Mesenchymal stem cell (in vitro differentiated cells and primary cell): ENCODE measurements at regions not wholly inside any gene's neighbourhood (a gene's known extent, or its start where the extent isn't known, plus 50 kb on each side); places are given as distances from the start of the nearest gene placed in this dataset.

Experiments
- DNase-seq: peaks from one replicate; pipeline ENCODE4 v3.0.0-alpha.2; 2013
- H2AFZ ChIP-seq: one replicate; pipeline ENCODE4 v1.6.1; 2013; ENCODE audit warnings: low read depth, mild to moderate bottlenecking, control low read depth, inconsistent platforms, low read length, moderate library complexity
- H2AK5ac ChIP-seq: 2 replicates; pipeline ENCODE4 v1.6.1; 2013; ENCODE audit warnings: low read length, moderate library complexity, mild to moderate bottlenecking, inconsistent platforms; ENCODE audit not compliant: severe bottlenecking
- H2BK120ac ChIP-seq: one replicate; pipeline ENCODE4 v1.6.1; 2013; ENCODE audit warnings: low read depth, mild to moderate bottlenecking, inconsistent platforms, low read length, moderate library complexity
- H2BK12ac ChIP-seq, 2 experiments: one replicate each; pipeline ENCODE4 v1.6.1; 2013; ENCODE audit warnings: inconsistent platforms in 2 of 2, low read length in 2 of 2, mild to moderate bottlenecking in 2 of 2, moderate library complexity in 2 of 2, control low read depth in 1 of 2
- H2BK15ac ChIP-seq: one replicate; pipeline ENCODE4 v1.6.1; 2013; ENCODE audit warnings: mild to moderate bottlenecking, low read depth, inconsistent platforms; ENCODE audit not compliant: poor library complexity, severe bottlenecking
- H2BK5ac ChIP-seq: 2 replicates; pipeline ENCODE4 v1.6.1; 2013; ENCODE audit warnings: low read depth, mild to moderate bottlenecking, low read length, control low read depth, inconsistent platforms; ENCODE audit not compliant: poor library complexity, severe bottlenecking
- H3K14ac ChIP-seq, 2 experiments: one replicate each; pipeline ENCODE4 v1.6.1; 2013; ENCODE audit warnings: inconsistent platforms in 2 of 2, low read length in 2 of 2, control low read depth in 1 of 2, mild to moderate bottlenecking in 1 of 2, moderate library complexity in 1 of 2
- H3K18ac ChIP-seq, 2 experiments: one replicate each; pipeline ENCODE4 v1.6.1; 2013; ENCODE audit warnings: inconsistent platforms in 2 of 2, low read length in 2 of 2, control low read depth in 1 of 2, low read depth in 1 of 2, mild to moderate bottlenecking in 1 of 2
- H3K23ac ChIP-seq, 2 experiments: one replicate each; pipeline ENCODE4 v1.6.1; 2013; ENCODE audit warnings: inconsistent platforms in 2 of 2, low read length in 2 of 2, mild to moderate bottlenecking in 2 of 2, moderate library complexity in 2 of 2, control low read depth in 1 of 2
- H3K27ac ChIP-seq: 2 replicates; pipeline ENCODE4 v1.5.1; 2013; ENCODE audit warnings: mild to moderate bottlenecking, moderate library complexity, low read length, control low read depth, inconsistent platforms; ENCODE audit not compliant: poor library complexity, severe bottlenecking
- H3K27me3 ChIP-seq, 2 experiments: 2 replicates each; pipeline versions ENCODE4 v1.6.1 to v1.7.0; 2013; ENCODE audit warnings: low read length in 2 of 2, mild to moderate bottlenecking in 2 of 2, moderate library complexity in 2 of 2, control low read depth in 1 of 2, inconsistent platforms in 1 of 2; ENCODE audit not compliant: control insufficient read depth in 1 of 2, insufficient read depth in 1 of 2
- H3K36me3 ChIP-seq, 2 experiments: 2 replicates each; pipeline versions ENCODE4 v1.6.1 to v1.7.0; 2013; ENCODE audit warnings: low read length in 2 of 2, control low read depth in 1 of 2, inconsistent platforms in 1 of 2, low read depth in 1 of 2, mild to moderate bottlenecking in 1 of 2; ENCODE audit not compliant: insufficient read depth in 2 of 2, control insufficient read depth in 1 of 2
- H3K4ac ChIP-seq, 2 experiments: one replicate each; pipeline ENCODE4 v1.6.1; 2013; ENCODE audit warnings: inconsistent platforms in 2 of 2, low read length in 2 of 2, mild to moderate bottlenecking in 2 of 2, moderate library complexity in 2 of 2, control low read depth in 1 of 2, low read depth in 1 of 2
- H3K4me1 ChIP-seq: 2 replicates; pipeline ENCODE4 v1.6.1; 2013; ENCODE audit warnings: low read depth, low read length, control low read depth; ENCODE audit not compliant: control insufficient read depth, insufficient read depth
- H3K4me2 ChIP-seq: 2 replicates; pipeline ENCODE4 v1.6.1; 2013; ENCODE audit warnings: low read length, mild to moderate bottlenecking, inconsistent platforms; ENCODE audit not compliant: poor library complexity, severe bottlenecking
- H3K4me3 ChIP-seq, 2 experiments: 2 replicates each; pipeline versions ENCODE4 v1.5.1 to v1.7.0; 2013; ENCODE audit warnings: low read length in 2 of 2, mild to moderate bottlenecking in 2 of 2, control low read depth in 1 of 2, low read depth in 1 of 2; ENCODE audit not compliant: insufficient read depth in 1 of 2
- H3K79me1 ChIP-seq: replicated peaks from 2 replicates; pipeline ENCODE4 v1.6.1; 2013; ENCODE audit warnings: mild to moderate bottlenecking, control low read depth, low read length, inconsistent platforms; ENCODE audit not compliant: poor library complexity, severe bottlenecking
- H3K9ac ChIP-seq: 2 replicates; pipeline ENCODE4 v1.7.0; 2013; ENCODE audit warnings: mild to moderate bottlenecking, low read length, moderate library complexity
- H3K9me3 ChIP-seq: 2 replicates; pipeline ENCODE4 v1.7.0; 2013; ENCODE audit warnings: mild to moderate bottlenecking, low read length; ENCODE audit not compliant: control insufficient read depth
- H4K8ac ChIP-seq: one replicate; pipeline ENCODE4 v1.6.1; 2013; ENCODE audit warnings: inconsistent platforms, mild to moderate bottlenecking, low read length, moderate library complexity
- H4K91ac ChIP-seq: one replicate; pipeline ENCODE4 v1.6.1; 2013; ENCODE audit warnings: mild to moderate bottlenecking, low read length, inconsistent platforms
- WGBS: methylation state at CpG from one replicate; pipeline ENCODE4 v1.1.7; 2013; ENCODE audit warnings: mixed read lengths; 5-methylcytosine and 5-hydroxymethylcytosine counted together

DNA sequence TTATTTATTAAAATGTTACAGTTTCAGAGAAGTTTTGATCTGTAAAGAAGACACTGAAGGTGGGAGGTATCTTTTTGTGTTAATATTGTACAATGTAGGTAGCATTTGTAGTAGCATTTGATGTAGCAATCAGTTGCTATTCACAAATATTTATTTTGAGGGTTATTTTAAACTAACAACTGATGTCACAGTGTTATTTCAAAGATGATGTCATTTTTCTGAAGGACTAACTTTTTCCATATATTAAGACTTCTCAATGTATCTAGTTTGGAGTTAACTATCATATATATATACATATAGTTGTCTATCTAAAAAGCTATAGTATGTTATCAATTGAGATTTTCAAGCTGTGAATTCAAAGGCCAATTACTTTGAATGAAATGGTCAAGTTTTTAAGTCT, 1003.3 kb downstream of the DSC3 start:
- no peak overlapping the region for H3K14ac ChIP-seq
- H2BK5ac ChIP-seq, result no peak overlapping the region
- no peak overlapping the region for H3K23ac ChIP-seq
- H3K4me3 ChIP-seq, result no peak overlapping the region
- no peaks in the 10 kb centered on the region for H3K36me3 ChIP-seq
- H2AK5ac ChIP-seq, result no peak overlapping the region
- H3K4me1 ChIP-seq, result no peaks in the 10 kb centered on the region
- H2BK15ac ChIP-seq, result no peak overlapping the region
- H4K8ac ChIP-seq, result no peak overlapping the region
- H2BK12ac ChIP-seq, result no peak overlapping the region
- H3K4ac ChIP-seq, result no peak overlapping the region
- H3K79me1 ChIP-seq, result no peaks in the 10 kb centered on the region
- H3K27ac ChIP-seq, result no peak overlapping the region
- peak; percentile 16 for DNase-seq
- peaks cover 3% of the 10 kb centered on the region for H3K9me3 ChIP-seq
- no peak overlapping the region for H3K18ac ChIP-seq
- no peak overlapping the region for H3K4me2 ChIP-seq
- no peaks in the 10 kb centered on the region for H3K27me3 ChIP-seq
- H4K91ac ChIP-seq, result no peak overlapping the region
- no peak overlapping the region for H2BK120ac ChIP-seq
- no peak overlapping the region for H2AFZ ChIP-seq
- H3K9ac ChIP-seq, result no peak overlapping the region

DNA sequence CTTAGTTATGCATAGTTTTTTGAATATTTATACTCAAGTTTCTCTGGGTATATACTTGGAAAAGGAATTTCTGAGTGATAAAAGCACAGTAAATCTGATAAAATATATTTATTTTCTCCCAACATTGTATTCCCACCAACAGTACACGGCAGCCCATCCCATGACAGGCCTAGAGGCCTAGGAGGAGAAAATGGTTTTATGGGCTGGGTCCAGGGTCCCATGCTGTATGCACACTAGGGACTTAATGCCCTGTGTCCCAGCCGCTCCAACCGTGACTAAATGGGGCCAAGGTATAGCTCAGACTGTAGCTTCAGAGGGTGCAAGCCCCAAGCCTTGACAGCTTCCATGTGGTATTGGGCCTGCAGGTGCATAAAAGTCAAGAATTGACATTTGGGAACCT, 1007.7 kb downstream of the DSC3 start:
- H3K23ac ChIP-seq, result no peak overlapping the region
- peaks cover 8% of the 10 kb centered on the region for H3K9me3 ChIP-seq
- H3K4ac ChIP-seq, result no peak overlapping the region
- H2BK5ac ChIP-seq, result no peak overlapping the region
- H2AFZ ChIP-seq, result no peak overlapping the region
- no peak overlapping the region for H3K27ac ChIP-seq
- H3K9ac ChIP-seq, result no peak overlapping the region
- H3K4me1 ChIP-seq, result no peaks in the 10 kb centered on the region
- no peaks in the 10 kb centered on the region for H3K27me3 ChIP-seq
- no peak overlapping the region for H3K18ac ChIP-seq
- DNase-seq, result no peak
- H3K79me1 ChIP-seq, result no peaks in the 10 kb centered on the region
- H2BK12ac ChIP-seq, result no peak overlapping the region
- no peak overlapping the region for H3K4me3 ChIP-seq
- H3K14ac ChIP-seq, result no peak overlapping the region
- WGBS, result 100% methylated on average over 3 of the region's 3 CpGs
- no peak overlapping the region for H2AK5ac ChIP-seq
- H3K36me3 ChIP-seq, result no peaks in the 10 kb centered on the region
- H4K8ac ChIP-seq, result no peak overlapping the region
- no peak overlapping the region for H2BK120ac ChIP-seq
- no peak overlapping the region for H3K4me2 ChIP-seq
- no peak overlapping the region for H2BK15ac ChIP-seq
- H4K91ac ChIP-seq, result no peak overlapping the region

DNA sequence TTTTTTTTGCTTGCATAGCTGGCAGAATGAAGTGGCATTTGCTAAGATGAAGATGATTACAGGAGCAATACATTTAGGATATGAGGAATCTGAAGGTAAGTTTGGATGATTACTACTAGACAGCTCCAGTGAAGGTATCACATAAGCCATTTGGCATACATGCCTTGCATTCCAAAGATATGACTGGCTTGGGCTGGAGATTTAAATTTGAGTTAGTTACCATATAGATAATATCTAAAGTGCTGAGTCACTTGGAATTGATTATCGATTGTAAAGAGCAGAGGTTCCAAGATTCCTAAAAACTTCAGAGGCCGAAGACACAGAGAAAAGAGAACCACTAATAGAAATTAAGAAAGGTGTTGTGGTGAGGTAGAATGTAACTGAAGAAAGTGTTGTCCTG, 1026.4 kb downstream of the DSC3 start:
- DNase-seq, result no peak
- Histone ChIP-seq H2BK120ac (no peak overlapping the region), H3K27ac (no peak overlapping the region), H3K79me1 (no peaks in the 10 kb centered on the region), H3K18ac (no peak overlapping the region), H3K9ac (no peak overlapping the region), H3K36me3 (no peaks in the 10 kb centered on the region), H3K4me3 (no peak overlapping the region), H4K91ac (no peak overlapping the region), H3K4ac (no peak overlapping the region), H2BK5ac (no peak overlapping the region), H2AFZ (no peak overlapping the region), H3K4me2 (no peak overlapping the region), H2BK12ac (no peak overlapping the region), H3K9me3 (no peaks in the 10 kb centered on the region), H4K8ac (no peak overlapping the region), H3K14ac (no peak overlapping the region), H2AK5ac (no peak overlapping the region), H3K27me3 (no peaks in the 10 kb centered on the region), H3K4me1 (no peaks in the 10 kb centered on the region), H2BK15ac (no peak overlapping the region), H3K23ac (no peak overlapping the region)
- WGBS, result 70% methylated on average over 2 of the region's 2 CpGs

DNA sequence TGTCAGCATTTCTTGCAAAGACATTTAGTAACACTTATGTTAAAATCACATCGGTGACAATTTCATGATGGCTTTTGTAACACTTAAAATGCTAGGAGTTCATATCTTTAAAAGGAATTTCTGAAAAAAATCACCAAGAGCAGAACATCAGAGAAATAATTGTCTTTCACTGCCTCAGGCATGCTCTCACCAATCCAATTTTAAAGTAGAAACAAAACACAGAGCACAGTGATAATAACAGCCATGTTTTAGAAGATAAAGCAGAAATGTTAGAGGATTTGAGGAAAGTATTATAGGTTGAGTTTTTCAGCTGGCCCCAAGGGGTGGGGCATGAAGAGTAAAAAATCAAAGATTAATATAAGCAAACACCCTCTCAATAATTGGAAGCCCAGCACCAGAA, 1037.6 kb downstream of the DSC3 start:
- Histone ChIP-seq H3K23ac (no peak overlapping the region), H2BK120ac (no peak overlapping the region), H2BK12ac (no peak overlapping the region), H3K18ac (no peak overlapping the region), H2AFZ (no peak overlapping the region), H3K4me1 (no peaks in the 10 kb centered on the region), H4K91ac (no peak overlapping the region), H3K27ac (no peak overlapping the region), H3K9ac (no peak overlapping the region), H3K79me1 (no peaks in the 10 kb centered on the region), H2BK5ac (no peak overlapping the region), H2AK5ac (no peak overlapping the region), H2BK15ac (no peak overlapping the region), H3K4me2 (no peak overlapping the region), H4K8ac (no peak overlapping the region), H3K14ac (no peak overlapping the region), H3K4ac (no peak overlapping the region), H3K9me3 (no peaks in the 10 kb centered on the region), H3K4me3 (no peak overlapping the region), H3K36me3 (no peaks in the 10 kb centered on the region), H3K27me3 (no peaks in the 10 kb centered on the region)
- WGBS, result 100% methylated on average over 1 of the region's 1 CpG
- no peak for DNase-seq
